C4-2B (cell line): ENCODE measurements at regions not wholly inside any gene's neighbourhood (a gene's known extent, or its start where the extent isn't known, plus 50 kb on each side); places are given as distances from the start of the nearest gene placed in this dataset.

ENCODE experiments used
- ZFX ChIP-seq: fragments of 450-650 bp; IDR thresholded peaks from 2 replicates; pipeline ENCODE4 v1.6.1; 2017
- TF ChIP-seq, protein P1 (sequence below): fragments of 450-650 bp; conservative IDR thresholded peaks from 2 replicates; pipeline ENCODE4 v1.5.1; 2017; ENCODE audit warnings: mild to moderate bottlenecking

DNA sequence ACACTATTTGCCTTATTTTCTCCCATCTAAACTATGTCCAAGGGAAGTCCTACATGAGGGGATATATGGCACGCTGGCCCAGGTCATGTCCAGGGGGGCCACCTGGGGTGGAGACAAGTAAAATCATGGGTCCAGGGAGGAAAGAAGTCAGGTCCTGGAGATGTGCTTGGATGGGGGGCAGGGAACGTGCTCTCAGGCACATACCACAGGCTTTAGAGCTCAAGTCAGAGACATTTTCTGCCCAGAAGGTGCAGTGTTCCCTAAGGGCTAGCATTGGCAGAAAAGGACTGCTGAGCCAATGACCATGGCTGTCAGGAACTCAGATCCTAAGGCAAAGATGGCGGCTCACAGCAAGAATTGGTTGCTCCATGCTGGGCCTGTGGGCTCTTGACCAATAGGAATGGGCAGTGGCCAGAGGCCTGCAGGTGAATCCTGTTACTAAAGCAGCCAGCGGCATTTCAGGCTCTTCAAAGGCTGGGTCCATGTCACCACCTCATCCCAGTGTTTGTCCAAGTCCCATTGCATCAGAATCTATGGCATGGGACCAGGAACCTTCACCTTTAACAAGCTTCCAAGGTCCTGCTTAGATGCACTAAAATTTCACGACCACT, 175.0 kb downstream of the RPLP1 start:
- TF ChIP-seq, protein P1, sequence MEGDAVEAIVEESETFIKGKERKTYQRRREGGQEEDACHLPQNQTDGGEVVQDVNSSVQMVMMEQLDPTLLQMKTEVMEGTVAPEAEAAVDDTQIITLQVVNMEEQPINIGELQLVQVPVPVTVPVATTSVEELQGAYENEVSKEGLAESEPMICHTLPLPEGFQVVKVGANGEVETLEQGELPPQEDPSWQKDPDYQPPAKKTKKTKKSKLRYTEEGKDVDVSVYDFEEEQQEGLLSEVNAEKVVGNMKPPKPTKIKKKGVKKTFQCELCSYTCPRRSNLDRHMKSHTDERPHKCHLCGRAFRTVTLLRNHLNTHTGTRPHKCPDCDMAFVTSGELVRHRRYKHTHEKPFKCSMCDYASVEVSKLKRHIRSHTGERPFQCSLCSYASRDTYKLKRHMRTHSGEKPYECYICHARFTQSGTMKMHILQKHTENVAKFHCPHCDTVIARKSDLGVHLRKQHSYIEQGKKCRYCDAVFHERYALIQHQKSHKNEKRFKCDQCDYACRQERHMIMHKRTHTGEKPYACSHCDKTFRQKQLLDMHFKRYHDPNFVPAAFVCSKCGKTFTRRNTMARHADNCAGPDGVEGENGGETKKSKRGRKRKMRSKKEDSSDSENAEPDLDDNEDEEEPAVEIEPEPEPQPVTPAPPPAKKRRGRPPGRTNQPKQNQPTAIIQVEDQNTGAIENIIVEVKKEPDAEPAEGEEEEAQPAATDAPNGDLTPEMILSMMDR: no peak
- TF ChIP-seq ZFX: no peak
